HCT116 (cell line): ENCODE measurements at regions not wholly inside any gene's neighbourhood (a gene's known extent, or its start where the extent isn't known, plus 50 kb on each side); places are given as distances from the start of the nearest gene placed in this dataset.

ENCODE experiments used
- ATAC-seq: fragments of 200-7000 bp; cut with Tn5 transposase; 2 replicates; pipeline ENCODE4 v1.9.1; 2020; ENCODE audit warnings: mild to moderate bottlenecking, moderate library complexity
- BruUV-seq: library from RNA; stranded (reverse); fragments of 400-500 nt; replicated peaks from 2 replicates; lab custom pipeline; 2021; lab: Mats Ljungman, UMichigan
- CTCF ChIA-PET: fragments of 300-600 bp; sonication (Branson Sonifier 250); formaldehyde crosslinking; loops from one replicate; lab custom pipeline; 2021; ENCODE audit warnings: antibody characterized with exemption; lab: Charles Lee
- POLR2A ChIA-PET: fragments of 300-600, 350-600 bp; sonication (Branson Sonifier 250); formaldehyde crosslinking; loops from one replicate; lab custom pipeline; 2021; ENCODE audit warnings: antibody characterized with exemption; lab: Charles Lee
- RAD21 ChIA-PET, 2 experiments: fragments of 300-600 bp; sonication (Branson Sonifier 250); formaldehyde crosslinking; loops; one replicate each; lab custom pipeline; 2023; ENCODE audit warnings: low total read pairs in 2 of 2; ENCODE audit not compliant: uncharacterized antibody in 2 of 2, unreplicated experiment in 2 of 2, low non-redundant PET in 1 of 2; lab: Charles Lee
- DNase-seq: peaks from one replicate; pipeline ENCODE4 v3.0.0-alpha.2; 2010; ENCODE audit warnings: low read depth, low spot score
- H2AFZ ChIP-seq: fragments of 200-600 bp; shearing (Covaris generic), sonication (generic); 2 replicates; pipeline ENCODE4 v1.6.1; 2017; ENCODE audit warnings: low read depth, mixed run types, mixed read lengths, antibody characterized with exemption, low read length; ENCODE audit not compliant: poor library complexity, severe bottlenecking
- H3K27ac ChIP-seq: 2 replicates; pipeline ENCODE4 v1.5.1; 2012; ENCODE audit warnings: low read depth, low read length
- H3K27me3 ChIP-seq: fragments of 200-600 bp; sonication (generic); 2 replicates; pipeline ENCODE4 v1.6.1; 2016; ENCODE audit warnings: mixed run types, low read length, mixed read lengths; ENCODE audit not compliant: insufficient read depth
- H3K36me3 ChIP-seq, 2 experiments: fragments of 200-500 bp in 1 of 2; fragments of 200-600 bp in 1 of 2; sonication (Bioruptor generic) in 1 of 2; sonication (generic) in 1 of 2; 2 replicates each; pipeline versions ENCODE4 v1.5.1 to v1.6.1; 2014 to 2016; ENCODE audit warnings: low read length in 2 of 2, inconsistent platforms in 1 of 2, mixed read lengths in 1 of 2, mixed run types in 1 of 2; ENCODE audit not compliant: insufficient read depth in 2 of 2, control insufficient read depth in 1 of 2
- H3K4me1 ChIP-seq, 2 experiments: fragments of 200-600 bp in 1 of 2; sonication (generic) in 1 of 2; 2 replicates each; pipeline versions ENCODE4 v1.5.1 to v1.6.1; 2012 to 2017; ENCODE audit warnings: low read length in 2 of 2, inconsistent platforms in 1 of 2, mild to moderate bottlenecking in 1 of 2, mixed read lengths in 1 of 2, mixed run types in 1 of 2, moderate library complexity in 1 of 2; ENCODE audit not compliant: insufficient read depth in 2 of 2, control insufficient read depth in 1 of 2
- H3K4me2 ChIP-seq: fragments of 200-600 bp; sonication (generic); 2 replicates; pipeline ENCODE4 v1.6.1; 2017; ENCODE audit warnings: mixed run types, low read length, mixed read lengths
- H3K4me3 ChIP-seq, 2 experiments: fragments of 200-600 bp in 1 of 2; sonication (generic) in 1 of 2; replicated peaks in 1 of 2; 2 replicates each; pipeline ENCODE4 v1.5.1; 2011 to 2016; ENCODE audit warnings: low read length in 2 of 2, control low read depth in 1 of 2, low read depth in 1 of 2, mild to moderate bottlenecking in 1 of 2, mixed read lengths in 1 of 2, mixed run types in 1 of 2
- H3K79me2 ChIP-seq: fragments of 200-600 bp; sonication (generic); 2 replicates; pipeline ENCODE4 v1.6.1; 2017; ENCODE audit warnings: mild to moderate bottlenecking, mixed run types, low read length, moderate library complexity, mixed read lengths; ENCODE audit not compliant: insufficient read depth
- H3K9ac ChIP-seq: fragments of 200-600 bp; sonication (generic); 2 replicates; pipeline ENCODE4 v1.6.1; 2016; ENCODE audit warnings: low read length, mixed read lengths
- H3K9me2 ChIP-seq: fragments of 200-600 bp; sonication (generic), shearing (Covaris generic); 2 replicates; pipeline ENCODE4 v1.6.1; 2017; ENCODE audit warnings: mixed run types, mild to moderate bottlenecking, moderate library complexity; ENCODE audit not compliant: insufficient read depth
- H3K9me3 ChIP-seq, 2 experiments: fragments of 200-500 bp in 1 of 2; fragments of 200-600 bp in 1 of 2; sonication (Bioruptor generic) in 1 of 2; sonication (generic) in 1 of 2; 2 replicates each; pipeline ENCODE4 v1.6.1; 2014 to 2017; ENCODE audit warnings: low read length in 2 of 2, mixed read lengths in 2 of 2, inconsistent platforms in 1 of 2, low read depth in 1 of 2, mild to moderate bottlenecking in 1 of 2, mixed run types in 1 of 2, moderate library complexity in 1 of 2; ENCODE audit not compliant: control insufficient read depth in 1 of 2, insufficient read depth in 1 of 2
- H4K20me1 ChIP-seq: fragments of 200-600 bp; sonication (generic), shearing (Covaris generic); 2 replicates; pipeline ENCODE4 v1.6.1; 2017; ENCODE audit warnings: mixed run types, mild to moderate bottlenecking, moderate library complexity; ENCODE audit not compliant: insufficient read depth
- EZH2phosphoT487 ChIP-seq: fragments of 200-600 bp; IDR thresholded peaks from 2 replicates; pipeline ENCODE4 v1.6.1; 2018; ENCODE audit warnings: antibody characterized with exemption, borderline replicate concordance
- JUND ChIP-seq: IDR thresholded peaks from 2 replicates; pipeline ENCODE4 v1.6.1; 2012
- POLR2AphosphoS5 ChIP-seq: IDR thresholded peaks from 2 replicates; pipeline ENCODE4 v1.6.1; 2011; ENCODE audit warnings: mild to moderate bottlenecking, low read depth, low read length, moderate library complexity
- SRF ChIP-seq: IDR thresholded peaks from 2 replicates; pipeline ENCODE4 v1.6.1; 2012; ENCODE audit warnings: low read depth
- TCF7L2 ChIP-seq: IDR thresholded peaks from 2 replicates; pipeline ENCODE4 v1.7.0; 2011; ENCODE audit warnings: borderline replicate concordance, inconsistent platforms; ENCODE audit not compliant: insufficient read depth, insufficient read length; ENCODE audit errors: extremely low read depth
- intact Hi-C: fragments of 100-400 bp; cut with micrococcal nuclease; formaldehyde crosslinking; loops from 2 replicates; pipeline ENCODE4 v1.10.0; 2022
- TF ChIP-seq, protein P1 (sequence below): IDR thresholded peaks from 2 replicates; pipeline ENCODE4 v1.6.1; 2012
- TF ChIP-seq, protein P2 (sequence below): IDR thresholded peaks from 2 replicates; pipeline ENCODE4 v1.6.1; 2012; ENCODE audit warnings: low read depth

DNA sequence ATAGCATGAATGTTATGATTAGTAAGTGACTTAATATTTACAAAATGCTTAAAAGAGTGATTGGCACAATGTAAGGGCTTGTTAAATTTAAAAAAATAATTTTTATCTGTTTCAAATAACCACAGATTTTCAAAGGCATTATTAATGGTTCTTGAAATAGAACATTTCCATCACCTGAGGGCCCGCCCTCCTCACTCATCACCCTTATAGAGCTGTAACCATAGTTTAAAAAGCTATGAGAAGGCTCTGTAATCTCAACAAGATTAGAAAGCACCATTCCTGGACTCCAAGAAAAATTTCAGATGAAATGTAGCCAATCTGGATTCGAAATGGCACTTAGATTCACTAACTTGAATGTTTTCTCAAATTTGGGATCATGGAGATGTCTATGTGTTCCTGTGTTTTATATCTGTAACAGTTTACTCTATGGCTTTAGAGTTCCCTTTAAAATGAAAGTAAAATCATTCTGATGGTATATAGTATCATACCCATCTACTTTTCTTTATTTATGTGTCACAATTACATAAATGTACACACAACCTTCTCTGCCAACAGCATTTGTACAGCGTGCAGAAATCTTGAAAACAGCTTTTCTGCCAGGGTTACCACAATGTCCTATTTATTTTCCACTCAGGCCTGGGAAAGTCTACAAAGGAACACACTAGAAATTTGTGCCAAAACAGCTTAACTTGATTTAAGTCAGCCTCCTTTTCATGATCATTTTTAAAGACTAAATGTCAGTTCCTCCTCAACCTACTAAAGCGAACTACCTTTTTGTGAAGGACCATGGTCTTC lies 207.7 kb downstream of the TBX18 start:
- no peak overlapping the region for H3K4me2 ChIP-seq
- ChIA-PET CTCF (no interaction called here), POLR2A (no interaction called here), RAD21 (no interaction called here)
- no peak overlapping the region for H3K27ac ChIP-seq
- H3K9me3 ChIP-seq, result no peaks in the 10 kb centered on the region
- H3K27me3 ChIP-seq, result no peaks in the 10 kb centered on the region
- no peaks in the 10 kb centered on the region for H3K4me1 ChIP-seq
- ATAC-seq, result no peak
- BruUV-seq, result no TSS peak
- no peak overlapping the region for H3K9ac ChIP-seq
- no peak overlapping the region for H2AFZ ChIP-seq
- intact Hi-C loops, result no loop called here
- DNase-seq, result no peak
- H4K20me1 ChIP-seq, result no peaks in the 10 kb centered on the region
- TF ChIP-seq, protein P1, sequence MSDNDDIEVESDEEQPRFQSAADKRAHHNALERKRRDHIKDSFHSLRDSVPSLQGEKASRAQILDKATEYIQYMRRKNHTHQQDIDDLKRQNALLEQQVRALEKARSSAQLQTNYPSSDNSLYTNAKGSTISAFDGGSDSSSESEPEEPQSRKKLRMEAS, result no peak
- no peak for TF ChIP-seq POLR2AphosphoS5
- TF ChIP-seq SRF, result no peak
- TF ChIP-seq EZH2phosphoT487, result no peak
- TF ChIP-seq JUND, result no peak
- no peak for TF ChIP-seq TCF7L2
- TF ChIP-seq, protein P2, sequence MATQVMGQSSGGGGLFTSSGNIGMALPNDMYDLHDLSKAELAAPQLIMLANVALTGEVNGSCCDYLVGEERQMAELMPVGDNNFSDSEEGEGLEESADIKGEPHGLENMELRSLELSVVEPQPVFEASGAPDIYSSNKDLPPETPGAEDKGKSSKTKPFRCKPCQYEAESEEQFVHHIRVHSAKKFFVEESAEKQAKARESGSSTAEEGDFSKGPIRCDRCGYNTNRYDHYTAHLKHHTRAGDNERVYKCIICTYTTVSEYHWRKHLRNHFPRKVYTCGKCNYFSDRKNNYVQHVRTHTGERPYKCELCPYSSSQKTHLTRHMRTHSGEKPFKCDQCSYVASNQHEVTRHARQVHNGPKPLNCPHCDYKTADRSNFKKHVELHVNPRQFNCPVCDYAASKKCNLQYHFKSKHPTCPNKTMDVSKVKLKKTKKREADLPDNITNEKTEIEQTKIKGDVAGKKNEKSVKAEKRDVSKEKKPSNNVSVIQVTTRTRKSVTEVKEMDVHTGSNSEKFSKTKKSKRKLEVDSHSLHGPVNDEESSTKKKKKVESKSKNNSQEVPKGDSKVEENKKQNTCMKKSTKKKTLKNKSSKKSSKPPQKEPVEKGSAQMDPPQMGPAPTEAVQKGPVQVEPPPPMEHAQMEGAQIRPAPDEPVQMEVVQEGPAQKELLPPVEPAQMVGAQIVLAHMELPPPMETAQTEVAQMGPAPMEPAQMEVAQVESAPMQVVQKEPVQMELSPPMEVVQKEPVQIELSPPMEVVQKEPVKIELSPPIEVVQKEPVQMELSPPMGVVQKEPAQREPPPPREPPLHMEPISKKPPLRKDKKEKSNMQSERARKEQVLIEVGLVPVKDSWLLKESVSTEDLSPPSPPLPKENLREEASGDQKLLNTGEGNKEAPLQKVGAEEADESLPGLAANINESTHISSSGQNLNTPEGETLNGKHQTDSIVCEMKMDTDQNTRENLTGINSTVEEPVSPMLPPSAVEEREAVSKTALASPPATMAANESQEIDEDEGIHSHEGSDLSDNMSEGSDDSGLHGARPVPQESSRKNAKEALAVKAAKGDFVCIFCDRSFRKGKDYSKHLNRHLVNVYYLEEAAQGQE, result no peak
- no peak overlapping the region for H3K4me3 ChIP-seq
- H3K36me3 ChIP-seq, result no peaks in the 10 kb centered on the region
- no peaks in the 10 kb centered on the region for H3K79me2 ChIP-seq
- no peaks in the 10 kb centered on the region for H3K9me2 ChIP-seq
